ENCODE measurements at regions not wholly inside any gene's neighbourhood (a gene's known extent, or its start where the extent isn't known, plus 50 kb on each side); places are given as distances from the start of the nearest gene placed in this dataset.

GRCh38 chr2:237192881-237193280, 107.2 kb downstream of the COPS8 start:
- no peak for DNase-seq (ENCODE audit: low spot score in 2 of 2)
- H3K4me3 ChIP-seq: no peak overlapping the region
- WGBS, 2 donors: 92% methylated on average over 8 of the region's 8 CpGs
- H3K27me3 ChIP-seq: no peaks in the 10 kb centered on the region
- TF ChIP-seq POLR2A (IDR thresholded peaks at IDR 0.05) (no peak), EP300 (IDR thresholded peaks at IDR 0.05) (no peak), CTCF (IDR thresholded peaks at IDR 0.05) (no peak)
- peaks cover 0 to 21% (median 2%) of the 10 kb centered on the region in 4 donors for H3K4me1 ChIP-seq
- H3K27ac ChIP-seq: no peak overlapping the region
- no peaks in the 10 kb centered on the region for H3K9me3 ChIP-seq
- H3K36me3 ChIP-seq: no peaks in the 10 kb centered on the region

- no peaks in the 10 kb centered on the region for H3K27me3 ChIP-seq
- H3K4me3 ChIP-seq: no peak overlapping the region
- H3K27ac ChIP-seq: no peak overlapping the region
- no peaks in the 10 kb centered on the region for H3K36me3 ChIP-seq
- 91 to 92% methylated on average over 7 of the region's 7 CpGs for WGBS, 2 donors
- DNase-seq (ENCODE audit: low spot score in 2 of 2): no peak
- TF ChIP-seq POLR2A (IDR thresholded peaks at IDR 0.05): no peak
- no peak for TF ChIP-seq EP300 (IDR thresholded peaks at IDR 0.05)
- no peak for TF ChIP-seq CTCF (IDR thresholded peaks at IDR 0.05)
- peaks cover 0 to 21% (median 2%) of the 10 kb centered on the region in 4 donors for H3K4me1 ChIP-seq
- H3K9me3 ChIP-seq: no peaks in the 10 kb centered on the region
These were observed 107.7 kb downstream of the COPS8 start for GRCh38 chr2:237193436-237193835.

- Histone ChIP-seq H3K27me3 (no peaks in the 10 kb centered on the region), H3K4me1 (peaks cover 0 to 21% (median 2%) of the 10 kb centered on the region in 4 donors), H3K4me3 (no peak overlapping the region), H3K9me3 (no peaks in the 10 kb centered on the region), H3K27ac (no peak overlapping the region), H3K36me3 (no peaks in the 10 kb centered on the region)
- TF ChIP-seq EP300 (IDR thresholded peaks at IDR 0.05): no peak
- no peak for TF ChIP-seq POLR2A (IDR thresholded peaks at IDR 0.05)
- TF ChIP-seq CTCF (IDR thresholded peaks at IDR 0.05): no peak
- DNase-seq (ENCODE audit: low spot score in 2 of 2): no peak
- WGBS, 2 donors: 70 to 87% methylated on average over 3 to 5 of the region's 5 CpGs
These were observed 108.4 kb downstream of the COPS8 start for GRCh38 chr2:237194081-237194480.

- Histone ChIP-seq H3K27me3 (no peaks in the 10 kb centered on the region), H3K4me1 (peaks cover 0 to 15% (median 2%) of the 10 kb centered on the region in 4 donors)
- DNase-seq (ENCODE audit: low spot score in 2 of 2): no peak
These were observed 109.2 kb downstream of the COPS8 start for GRCh38 chr2:237194906-237195305.

More at GRCh38 chr2:237194906-237195305, 109.2 kb downstream of the COPS8 start:
- WGBS, 2 donors: 84 to 91% methylated on average over 6 of the region's 6 CpGs
- TF ChIP-seq POLR2A (IDR thresholded peaks at IDR 0.05) (no peak), EP300 (IDR thresholded peaks at IDR 0.05) (no peak), CTCF (IDR thresholded peaks at IDR 0.05) (no peak)
- H3K9me3 ChIP-seq: no peaks in the 10 kb centered on the region
- no peak overlapping the region for H3K27ac ChIP-seq
- H3K36me3 ChIP-seq: no peaks in the 10 kb centered on the region
- H3K4me3 ChIP-seq: no peak overlapping the region
